NCI-H2029 treated with DMSO at 0.1 percent for 48 hours (cell line): ENCODE measurements at regions not wholly inside any gene's neighbourhood (a gene's known extent, or its start where the extent isn't known, plus 50 kb on each side); places are given as distances from the start of the nearest gene placed in this dataset.
"Not testable (repeated sequence)": the region's sequence is repeated elsewhere in the genome, so short reads cannot be mapped to it uniquely, and the experiment has no call there.

Experiments
- DNase-seq: peaks from one replicate; lab custom pipeline; 2025; lab: John Stamatoyannopoulos, UW

- DNase-seq, result no peak
Observed at GRCh38 chr3:20552605-20553275, 366.7 kb upstream of the SGO1 start.

GRCh38 chr3:20547361-20548269 lies 361.6 kb upstream of the SGO1 start:
- DNase-seq, result not testable (repeated sequence)

- DNase-seq, result no peak
Observed at GRCh38 chr3:20546636-20547035, 360.6 kb upstream of the SGO1 start.

GRCh38 chr3:20543535-20544226 lies 357.7 kb upstream of the SGO1 start:
- DNase-seq, result no peak

GRCh38 chr3:20540066-20540465 lies 354.1 kb upstream of the SGO1 start:
- no peak for DNase-seq

- DNase-seq, result no peak
Observed at GRCh38 chr3:20539666-20540065, 353.7 kb upstream of the SGO1 start.

GRCh38 chr3:20537234-20537633 lies 351.2 kb upstream of the SGO1 start:
- no peak for DNase-seq

- DNase-seq, result no peak
Observed at GRCh38 chr3:20529911-20530310, 343.9 kb upstream of the SGO1 start.

GRCh38 chr3:20528180-20528770 lies 342.3 kb upstream of the SGO1 start:
- DNase-seq, result no peak

GRCh38 chr3:20527368-20527767 lies 341.4 kb upstream of the SGO1 start:
- no peak for DNase-seq

GRCh38 chr3:20524328-20524727 lies 338.3 kb upstream of the SGO1 start:
- no peak for DNase-seq

GRCh38 chr3:20523293-20523692 lies 337.3 kb upstream of the SGO1 start:
- peak; percentile 27 for DNase-seq

- not testable (repeated sequence) for DNase-seq
Observed at GRCh38 chr3:20517316-20517715, 331.3 kb upstream of the SGO1 start.

GRCh38 chr3:20516311-20516710 lies 330.3 kb upstream of the SGO1 start:
- DNase-seq, result no peak

GRCh38 chr3:20515834-20516233 lies 329.8 kb upstream of the SGO1 start:
- no peak for DNase-seq

GRCh38 chr3:20511863-20512505 lies 326.0 kb upstream of the SGO1 start:
- peak; percentile 73 for DNase-seq

GRCh38 chr3:20510396-20510795 lies 324.4 kb upstream of the SGO1 start:
- DNase-seq, result no peak

- no peak for DNase-seq
Observed at GRCh38 chr3:20503394-20504082, 317.5 kb upstream of the SGO1 start.

- DNase-seq, result no peak
Observed at GRCh38 chr3:20490996-20491395, 305.0 kb upstream of the SGO1 start.

- DNase-seq, result no peak
Observed at GRCh38 chr3:20488151-20488550, 302.1 kb upstream of the SGO1 start.

- no peak for DNase-seq
Observed at GRCh38 chr3:20484126-20484525, 298.1 kb upstream of the SGO1 start.
